ENCODE measurements at regions not wholly inside any gene's neighbourhood (a gene's known extent, or its start where the extent isn't known, plus 50 kb on each side); places are given as distances from the start of the nearest gene placed in this dataset.
"Not testable (repeated sequence)": the region's sequence is repeated elsewhere in the genome, so short reads cannot be mapped to it uniquely, and the experiment has no call there.

GRCh38 chr10:55537497-55537896 lies 736.5 kb upstream of the PCDH15 start:
- TF ChIP-seq, protein P1, sequence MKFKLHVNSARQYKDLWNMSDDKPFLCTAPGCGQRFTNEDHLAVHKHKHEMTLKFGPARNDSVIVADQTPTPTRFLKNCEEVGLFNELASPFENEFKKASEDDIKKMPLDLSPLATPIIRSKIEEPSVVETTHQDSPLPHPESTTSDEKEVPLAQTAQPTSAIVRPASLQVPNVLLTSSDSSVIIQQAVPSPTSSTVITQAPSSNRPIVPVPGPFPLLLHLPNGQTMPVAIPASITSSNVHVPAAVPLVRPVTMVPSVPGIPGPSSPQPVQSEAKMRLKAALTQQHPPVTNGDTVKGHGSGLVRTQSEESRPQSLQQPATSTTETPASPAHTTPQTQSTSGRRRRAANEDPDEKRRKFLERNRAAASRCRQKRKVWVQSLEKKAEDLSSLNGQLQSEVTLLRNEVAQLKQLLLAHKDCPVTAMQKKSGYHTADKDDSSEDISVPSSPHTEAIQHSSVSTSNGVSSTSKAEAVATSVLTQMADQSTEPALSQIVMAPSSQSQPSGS (IDR thresholded peaks at IDR 0.05; ENCODE audit: low read length): not testable (repeated sequence)
- TF ChIP-seq RBBP5 (IDR thresholded peaks at IDR 0.05; ENCODE audit: borderline replicate concordance, low read depth, low read length); RFX5 (IDR thresholded peaks at IDR 0.05; ENCODE audit: borderline replicate concordance, low read depth, low read length); EP300 (IDR thresholded peaks at IDR 0.05; ENCODE audit: borderline replicate concordance in 1 of 2, low read depth in 2 of 2, low read length in 2 of 2); TAF1 (IDR thresholded peaks at IDR 0.05; ENCODE audit: low read depth, low read length); FOSL1 (IDR thresholded peaks at IDR 0.05; ENCODE audit: insufficient read depth, low read depth, low read length); GABPA (IDR thresholded peaks at IDR 0.05; ENCODE audit: borderline replicate concordance, insufficient read depth, low read length); BACH1 (IDR thresholded peaks at IDR 0.05; ENCODE audit: low read length): not testable (repeated sequence)
- TF ChIP-seq, protein P2, sequence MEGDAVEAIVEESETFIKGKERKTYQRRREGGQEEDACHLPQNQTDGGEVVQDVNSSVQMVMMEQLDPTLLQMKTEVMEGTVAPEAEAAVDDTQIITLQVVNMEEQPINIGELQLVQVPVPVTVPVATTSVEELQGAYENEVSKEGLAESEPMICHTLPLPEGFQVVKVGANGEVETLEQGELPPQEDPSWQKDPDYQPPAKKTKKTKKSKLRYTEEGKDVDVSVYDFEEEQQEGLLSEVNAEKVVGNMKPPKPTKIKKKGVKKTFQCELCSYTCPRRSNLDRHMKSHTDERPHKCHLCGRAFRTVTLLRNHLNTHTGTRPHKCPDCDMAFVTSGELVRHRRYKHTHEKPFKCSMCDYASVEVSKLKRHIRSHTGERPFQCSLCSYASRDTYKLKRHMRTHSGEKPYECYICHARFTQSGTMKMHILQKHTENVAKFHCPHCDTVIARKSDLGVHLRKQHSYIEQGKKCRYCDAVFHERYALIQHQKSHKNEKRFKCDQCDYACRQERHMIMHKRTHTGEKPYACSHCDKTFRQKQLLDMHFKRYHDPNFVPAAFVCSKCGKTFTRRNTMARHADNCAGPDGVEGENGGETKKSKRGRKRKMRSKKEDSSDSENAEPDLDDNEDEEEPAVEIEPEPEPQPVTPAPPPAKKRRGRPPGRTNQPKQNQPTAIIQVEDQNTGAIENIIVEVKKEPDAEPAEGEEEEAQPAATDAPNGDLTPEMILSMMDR (IDR thresholded peaks at IDR 0.05; ENCODE audit: control extremely low read depth in 1 of 3, insufficient read depth in 1 of 3, low read depth in 1 of 3, low read length in 3 of 3): not testable (repeated sequence)

Measured in H1 (cell line).